Loucy (cell line): ENCODE measurements at regions not wholly inside any gene's neighbourhood (a gene's known extent, or its start where the extent isn't known, plus 50 kb on each side); places are given as distances from the start of the nearest gene placed in this dataset.

Source experiments
- CTCF ChIP-seq: fragments of 200-600 bp; sonication (generic); conservative IDR thresholded peaks from 2 replicates; pipeline ENCODE4 v1.5.1; 2014; ENCODE audit warnings: mild to moderate bottlenecking, antibody characterized with exemption, low read length
- EZH2phosphoT487 ChIP-seq: fragments of 200-600 bp; IDR thresholded peaks from 2 replicates; pipeline ENCODE4 v1.6.1; 2018; ENCODE audit warnings: antibody characterized with exemption, mild to moderate bottlenecking, moderate library complexity, borderline replicate concordance

- TF ChIP-seq CTCF, result no peak
- no peak for TF ChIP-seq EZH2phosphoT487
Measured at GRCh38 chr11:92837595-92837994, 131.9 kb upstream of the MTNR1B start.
